HCT116 (cell line): ENCODE measurements at regions not wholly inside any gene's neighbourhood (a gene's known extent, or its start where the extent isn't known, plus 50 kb on each side); places are given as distances from the start of the nearest gene placed in this dataset.

Experiments
- ATAC-seq: fragments of 200-7000 bp; cut with Tn5 transposase; 2 replicates; pipeline ENCODE4 v1.9.1; 2020; ENCODE audit warnings: mild to moderate bottlenecking, moderate library complexity
- BruUV-seq: library from RNA; stranded (reverse); fragments of 400-500 nt; replicated peaks from 2 replicates; lab custom pipeline; 2021; lab: Mats Ljungman, UMichigan
- CTCF ChIA-PET: fragments of 300-600 bp; sonication (Branson Sonifier 250); formaldehyde crosslinking; loops from one replicate; lab custom pipeline; 2021; ENCODE audit warnings: antibody characterized with exemption; lab: Charles Lee
- POLR2A ChIA-PET: fragments of 300-600, 350-600 bp; sonication (Branson Sonifier 250); formaldehyde crosslinking; loops from one replicate; lab custom pipeline; 2021; ENCODE audit warnings: antibody characterized with exemption; lab: Charles Lee
- RAD21 ChIA-PET, 2 experiments: fragments of 300-600 bp; sonication (Branson Sonifier 250); formaldehyde crosslinking; loops; one replicate each; lab custom pipeline; 2023; ENCODE audit warnings: low total read pairs in 2 of 2; ENCODE audit not compliant: uncharacterized antibody in 2 of 2, unreplicated experiment in 2 of 2, low non-redundant PET in 1 of 2; lab: Charles Lee
- DNase-seq: peaks from one replicate; pipeline ENCODE4 v3.0.0-alpha.2; 2010; ENCODE audit warnings: low read depth, low spot score
- H2AFZ ChIP-seq: fragments of 200-600 bp; shearing (Covaris generic), sonication (generic); 2 replicates; pipeline ENCODE4 v1.6.1; 2017; ENCODE audit warnings: low read depth, mixed run types, mixed read lengths, antibody characterized with exemption, low read length; ENCODE audit not compliant: poor library complexity, severe bottlenecking
- H3K27ac ChIP-seq: 2 replicates; pipeline ENCODE4 v1.5.1; 2012; ENCODE audit warnings: low read depth, low read length
- H3K27me3 ChIP-seq: fragments of 200-600 bp; sonication (generic); 2 replicates; pipeline ENCODE4 v1.6.1; 2016; ENCODE audit warnings: mixed run types, low read length, mixed read lengths; ENCODE audit not compliant: insufficient read depth
- H3K36me3 ChIP-seq, 2 experiments: fragments of 200-500 bp in 1 of 2; fragments of 200-600 bp in 1 of 2; sonication (Bioruptor generic) in 1 of 2; sonication (generic) in 1 of 2; 2 replicates each; pipeline versions ENCODE4 v1.5.1 to v1.6.1; 2014 to 2016; ENCODE audit warnings: low read length in 2 of 2, inconsistent platforms in 1 of 2, mixed read lengths in 1 of 2, mixed run types in 1 of 2; ENCODE audit not compliant: insufficient read depth in 2 of 2, control insufficient read depth in 1 of 2
- H3K4me1 ChIP-seq, 2 experiments: fragments of 200-600 bp in 1 of 2; sonication (generic) in 1 of 2; 2 replicates each; pipeline versions ENCODE4 v1.5.1 to v1.6.1; 2012 to 2017; ENCODE audit warnings: low read length in 2 of 2, inconsistent platforms in 1 of 2, mild to moderate bottlenecking in 1 of 2, mixed read lengths in 1 of 2, mixed run types in 1 of 2, moderate library complexity in 1 of 2; ENCODE audit not compliant: insufficient read depth in 2 of 2, control insufficient read depth in 1 of 2
- H3K4me2 ChIP-seq: fragments of 200-600 bp; sonication (generic); 2 replicates; pipeline ENCODE4 v1.6.1; 2017; ENCODE audit warnings: mixed run types, low read length, mixed read lengths
- H3K4me3 ChIP-seq, 2 experiments: fragments of 200-600 bp in 1 of 2; sonication (generic) in 1 of 2; replicated peaks in 1 of 2; 2 replicates each; pipeline ENCODE4 v1.5.1; 2011 to 2016; ENCODE audit warnings: low read length in 2 of 2, control low read depth in 1 of 2, low read depth in 1 of 2, mild to moderate bottlenecking in 1 of 2, mixed read lengths in 1 of 2, mixed run types in 1 of 2
- H3K79me2 ChIP-seq: fragments of 200-600 bp; sonication (generic); 2 replicates; pipeline ENCODE4 v1.6.1; 2017; ENCODE audit warnings: mild to moderate bottlenecking, mixed run types, low read length, moderate library complexity, mixed read lengths; ENCODE audit not compliant: insufficient read depth
- H3K9ac ChIP-seq: fragments of 200-600 bp; sonication (generic); 2 replicates; pipeline ENCODE4 v1.6.1; 2016; ENCODE audit warnings: low read length, mixed read lengths
- H3K9me2 ChIP-seq: fragments of 200-600 bp; sonication (generic), shearing (Covaris generic); 2 replicates; pipeline ENCODE4 v1.6.1; 2017; ENCODE audit warnings: mixed run types, mild to moderate bottlenecking, moderate library complexity; ENCODE audit not compliant: insufficient read depth
- H3K9me3 ChIP-seq, 2 experiments: fragments of 200-500 bp in 1 of 2; fragments of 200-600 bp in 1 of 2; sonication (Bioruptor generic) in 1 of 2; sonication (generic) in 1 of 2; 2 replicates each; pipeline ENCODE4 v1.6.1; 2014 to 2017; ENCODE audit warnings: low read length in 2 of 2, mixed read lengths in 2 of 2, inconsistent platforms in 1 of 2, low read depth in 1 of 2, mild to moderate bottlenecking in 1 of 2, mixed run types in 1 of 2, moderate library complexity in 1 of 2; ENCODE audit not compliant: control insufficient read depth in 1 of 2, insufficient read depth in 1 of 2
- H4K20me1 ChIP-seq: fragments of 200-600 bp; sonication (generic), shearing (Covaris generic); 2 replicates; pipeline ENCODE4 v1.6.1; 2017; ENCODE audit warnings: mixed run types, mild to moderate bottlenecking, moderate library complexity; ENCODE audit not compliant: insufficient read depth
- CEBPB ChIP-seq: IDR thresholded peaks from 2 replicates; pipeline ENCODE4 v1.6.1; 2012; ENCODE audit warnings: low read depth
- EZH2 ChIP-seq: fragments of 200-600 bp; sonication (generic); IDR thresholded peaks from 2 replicates; pipeline ENCODE4 v1.6.1; 2017; ENCODE audit warnings: antibody characterized with exemption, mixed run types
- EZH2phosphoT487 ChIP-seq: fragments of 200-600 bp; IDR thresholded peaks from 2 replicates; pipeline ENCODE4 v1.6.1; 2018; ENCODE audit warnings: antibody characterized with exemption, borderline replicate concordance
- FOSL1 ChIP-seq: IDR thresholded peaks from 2 replicates; pipeline ENCODE4 v1.6.1; 2012; ENCODE audit warnings: low read depth
- JUND ChIP-seq: IDR thresholded peaks from 2 replicates; pipeline ENCODE4 v1.6.1; 2012
- RAD21 ChIP-seq: IDR thresholded peaks from 2 replicates; pipeline ENCODE4 v1.6.1; 2012; ENCODE audit warnings: low read depth, mild to moderate bottlenecking
- SRF ChIP-seq: IDR thresholded peaks from 2 replicates; pipeline ENCODE4 v1.6.1; 2012; ENCODE audit warnings: low read depth
- YY1 ChIP-seq: IDR thresholded peaks from 2 replicates; pipeline ENCODE4 v1.6.1; 2011; ENCODE audit warnings: low read length, low read depth, moderate library complexity, mild to moderate bottlenecking; ENCODE audit not compliant: insufficient replicate concordance; ENCODE audit errors: extremely low read depth
- ZBTB33 ChIP-seq: IDR thresholded peaks from 2 replicates; pipeline ENCODE4 v1.6.1; 2011; ENCODE audit warnings: mild to moderate bottlenecking, low read length, moderate library complexity; ENCODE audit not compliant: insufficient replicate concordance; ENCODE audit errors: extremely low read depth
- ZFX ChIP-seq: fragments of 450-650 bp; IDR thresholded peaks from 2 replicates; pipeline ENCODE4 v1.6.1; 2017
- intact Hi-C: fragments of 100-400 bp; cut with micrococcal nuclease; formaldehyde crosslinking; loops from 2 replicates; pipeline ENCODE4 v1.10.0; 2022
- TF ChIP-seq, protein P1 (sequence below), 3 experiments: fragments of 200-600 bp in 1 of 3; sonication (generic) in 1 of 3; IDR thresholded peaks in 2 of 3; conservative IDR thresholded peaks in 1 of 3; 2 replicates each; pipeline ENCODE4 v1.5.1; 2012 to 2017; ENCODE audit warnings: low read depth in 2 of 3, low read length in 2 of 3, antibody characterized with exemption in 1 of 3, borderline replicate concordance in 1 of 3, control low read depth in 1 of 3, mild to moderate bottlenecking in 1 of 3, mixed read lengths in 1 of 3, mixed run types in 1 of 3, moderate library complexity in 1 of 3; ENCODE audit not compliant: insufficient read depth in 1 of 3

DNA sequence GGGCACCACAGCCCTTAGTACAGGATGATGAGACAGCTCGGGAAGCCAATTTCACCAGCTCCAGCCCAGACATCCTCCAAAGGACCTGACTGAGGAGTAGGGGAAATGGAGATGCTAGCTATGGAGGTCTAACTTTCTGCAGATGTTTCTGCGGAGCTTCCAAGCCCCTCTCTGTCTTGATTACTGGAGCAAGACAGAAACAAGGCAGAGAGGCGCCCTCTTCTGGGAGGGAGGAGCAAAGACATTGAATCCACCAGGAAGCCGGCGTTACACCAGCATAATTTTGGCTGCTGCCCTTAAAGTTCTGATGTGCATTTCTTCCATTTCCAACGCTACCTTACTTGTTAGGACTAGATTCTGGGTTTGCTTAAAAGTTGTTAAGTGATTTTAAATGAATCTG is 107.3 kb upstream of the HSD17B12 start:
- DNase-seq = peak; percentile 16
- Histone ChIP-seq H3K4me2 (no peak overlapping the region), H3K36me3 (no peaks in the 10 kb centered on the region), H3K4me1 (no peaks in the 10 kb centered on the region), H3K9me2 (no peaks in the 10 kb centered on the region), H3K27ac (no peak overlapping the region), H3K27me3 (peaks cover 42% of the 10 kb centered on the region), H3K9me3 (no peaks in the 10 kb centered on the region), H3K4me3 (no peak overlapping the region), H3K9ac (no peak overlapping the region), H2AFZ (no peak overlapping the region), H4K20me1 (no peaks in the 10 kb centered on the region), H3K79me2 (no peaks in the 10 kb centered on the region)
- TF ChIP-seq RAD21 (peak; percentile 49), YY1 (no peak), CEBPB (no peak), SRF (no peak), EZH2 (no peak), FOSL1 (no peak), JUND (no peak), ZFX (no peak), EZH2phosphoT487 (no peak), ZBTB33 (no peak)
- TF ChIP-seq, protein P1, sequence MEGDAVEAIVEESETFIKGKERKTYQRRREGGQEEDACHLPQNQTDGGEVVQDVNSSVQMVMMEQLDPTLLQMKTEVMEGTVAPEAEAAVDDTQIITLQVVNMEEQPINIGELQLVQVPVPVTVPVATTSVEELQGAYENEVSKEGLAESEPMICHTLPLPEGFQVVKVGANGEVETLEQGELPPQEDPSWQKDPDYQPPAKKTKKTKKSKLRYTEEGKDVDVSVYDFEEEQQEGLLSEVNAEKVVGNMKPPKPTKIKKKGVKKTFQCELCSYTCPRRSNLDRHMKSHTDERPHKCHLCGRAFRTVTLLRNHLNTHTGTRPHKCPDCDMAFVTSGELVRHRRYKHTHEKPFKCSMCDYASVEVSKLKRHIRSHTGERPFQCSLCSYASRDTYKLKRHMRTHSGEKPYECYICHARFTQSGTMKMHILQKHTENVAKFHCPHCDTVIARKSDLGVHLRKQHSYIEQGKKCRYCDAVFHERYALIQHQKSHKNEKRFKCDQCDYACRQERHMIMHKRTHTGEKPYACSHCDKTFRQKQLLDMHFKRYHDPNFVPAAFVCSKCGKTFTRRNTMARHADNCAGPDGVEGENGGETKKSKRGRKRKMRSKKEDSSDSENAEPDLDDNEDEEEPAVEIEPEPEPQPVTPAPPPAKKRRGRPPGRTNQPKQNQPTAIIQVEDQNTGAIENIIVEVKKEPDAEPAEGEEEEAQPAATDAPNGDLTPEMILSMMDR (IDR thresholded peaks at IDR 0.05 in 2 of 3, conservative IDR thresholded peaks at IDR 0.05 in 1 of 3; ENCODE audit: borderline replicate concordance in 1 of 3, insufficient read depth in 1 of 3, low read depth in 2 of 3, low read length in 2 of 3) = peak; percentile 23 to 86 (median 71); a peak in 5 of 6 replicates
- intact Hi-C loops = loop anchor here (1.0 to 5.0 kb wide), 2 partner anchors 69 to 279 kb away; no protein-coding TSS in a partner anchor
- ChIA-PET POLR2A (no interaction called here), RAD21 (interaction anchor here in 1 of 2 experiments (1.0 kb wide), 1 partner anchor 279 kb away, joined by 3 read pairs; no protein-coding TSS in a partner anchor), CTCF (interaction anchor here (0.5 to 3.6 kb wide), 12 partner anchors 8 to 278 kb away, joined by 3 to 22 read pairs (median 4); partner anchors contain the start of gene TTC17)
- BruUV-seq = no TSS peak
- ATAC-seq = peak; percentile 80
